Activated naive CD8-positive, alpha-beta T cell (primary cell): ENCODE measurements at regions not wholly inside any gene's neighbourhood (a gene's known extent, or its start where the extent isn't known, plus 50 kb on each side); places are given as distances from the start of the nearest gene placed in this dataset.
"Not testable (repeated sequence)": the region's sequence is repeated elsewhere in the genome, so short reads cannot be mapped to it uniquely, and the experiment has no call there.

ENCODE experiments used
- H3K27ac Mint-ChIP-seq: one replicate; pipeline ENCODE4 v1.8.0; 2021; ENCODE audit warnings: mixed read lengths
- H3K27me3 Mint-ChIP-seq: one replicate; pipeline ENCODE4 v1.8.0; 2021; ENCODE audit warnings: mixed read lengths
- H3K36me3 Mint-ChIP-seq: one replicate; pipeline ENCODE4 v1.8.0; 2021; ENCODE audit warnings: mixed read lengths
- H3K4me1 Mint-ChIP-seq: one replicate; pipeline ENCODE4 v1.8.0; 2021; ENCODE audit warnings: low read depth, mixed read lengths
- H3K4me3 Mint-ChIP-seq: one replicate; pipeline ENCODE4 v1.8.0; 2021; ENCODE audit warnings: mild to moderate bottlenecking, mixed read lengths
- H3K9me3 Mint-ChIP-seq: one replicate; pipeline ENCODE4 v1.8.0; 2021; ENCODE audit warnings: low read depth, mixed read lengths

DNA sequence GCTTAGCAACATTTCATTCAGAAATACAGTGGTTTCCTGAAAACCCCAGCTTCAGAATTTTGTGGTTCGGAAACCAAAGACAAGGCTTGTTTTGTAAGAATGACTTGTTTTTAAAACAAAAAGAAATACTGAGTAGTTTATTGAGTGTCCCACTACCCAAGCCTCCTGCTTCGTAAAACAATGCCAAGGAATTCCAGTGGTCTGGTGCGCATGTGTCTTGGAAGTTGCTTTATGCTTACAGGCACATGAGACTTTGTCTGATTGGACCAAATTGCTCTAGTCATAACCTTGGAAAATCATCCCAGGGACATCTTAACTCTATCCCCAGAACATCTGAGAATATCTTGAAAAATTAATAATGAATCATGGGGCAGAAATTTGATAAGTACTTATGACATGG is 77.1 kb upstream of the FST start:
- H3K36me3 Mint-ChIP-seq: no peaks in the 10 kb centered on the region
- peaks cover 3% of the 10 kb centered on the region for H3K9me3 Mint-ChIP-seq
- no peak overlapping the region for H3K27ac Mint-ChIP-seq

DNA sequence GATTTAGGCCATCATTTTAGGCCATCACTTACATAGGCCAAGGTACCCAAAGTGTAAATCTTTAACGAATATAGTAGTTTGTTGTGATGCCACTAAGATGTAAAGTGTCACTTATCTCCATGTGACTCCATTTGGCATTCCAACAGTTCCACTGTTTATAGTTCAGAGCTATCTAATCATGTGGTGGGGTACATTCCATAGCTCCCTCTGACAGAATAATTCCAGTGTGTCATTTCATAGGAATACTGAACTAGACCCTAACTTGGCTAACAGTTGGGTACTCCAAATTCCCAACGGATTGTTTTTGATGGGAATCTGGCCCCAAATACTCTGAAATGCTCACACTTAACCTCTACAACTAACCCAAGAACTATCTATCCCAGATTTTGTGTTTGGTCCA is 76.7 kb upstream of the FST start:
- Mint-ChIP-seq H3K27me3 (peaks cover 5% of the 10 kb centered on the region), H3K4me1 (no peaks in the 10 kb centered on the region), H3K4me3 (no peak overlapping the region), H3K27ac (no peak overlapping the region), H3K36me3 (no peaks in the 10 kb centered on the region), H3K9me3 (peaks cover 3% of the 10 kb centered on the region)

More for the DNA sequence above, 77.1 kb upstream of the FST start:
- Mint-ChIP-seq H3K4me1 (no peaks in the 10 kb centered on the region), H3K4me3 (no peak overlapping the region), H3K27me3 (peaks cover 5% of the 10 kb centered on the region)

DNA sequence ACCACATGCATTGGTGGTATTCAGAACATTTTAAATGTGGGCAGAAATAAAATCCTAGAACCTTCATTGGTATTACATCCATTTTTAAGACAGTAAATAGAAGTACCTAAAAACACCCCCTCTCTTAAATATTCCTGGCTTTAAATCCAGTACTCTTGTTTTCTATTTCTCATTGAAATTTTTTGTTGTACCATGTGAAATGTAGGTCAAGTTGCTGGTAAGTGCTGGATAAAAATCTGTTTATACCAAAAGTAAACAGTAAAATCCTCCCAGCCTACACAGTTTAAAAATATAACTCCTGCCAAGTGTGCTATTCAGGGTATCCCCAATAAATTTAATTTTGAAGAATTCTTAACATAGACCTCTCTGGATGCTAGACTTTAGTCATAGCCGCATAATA is 75.0 kb upstream of the FST start:
- Mint-ChIP-seq H3K36me3 (no peaks in the 10 kb centered on the region), H3K4me1 (no peaks in the 10 kb centered on the region), H3K27me3 (no peaks in the 10 kb centered on the region), H3K27ac (no peak overlapping the region), H3K4me3 (no peak overlapping the region), H3K9me3 (peaks cover 3% of the 10 kb centered on the region)

DNA sequence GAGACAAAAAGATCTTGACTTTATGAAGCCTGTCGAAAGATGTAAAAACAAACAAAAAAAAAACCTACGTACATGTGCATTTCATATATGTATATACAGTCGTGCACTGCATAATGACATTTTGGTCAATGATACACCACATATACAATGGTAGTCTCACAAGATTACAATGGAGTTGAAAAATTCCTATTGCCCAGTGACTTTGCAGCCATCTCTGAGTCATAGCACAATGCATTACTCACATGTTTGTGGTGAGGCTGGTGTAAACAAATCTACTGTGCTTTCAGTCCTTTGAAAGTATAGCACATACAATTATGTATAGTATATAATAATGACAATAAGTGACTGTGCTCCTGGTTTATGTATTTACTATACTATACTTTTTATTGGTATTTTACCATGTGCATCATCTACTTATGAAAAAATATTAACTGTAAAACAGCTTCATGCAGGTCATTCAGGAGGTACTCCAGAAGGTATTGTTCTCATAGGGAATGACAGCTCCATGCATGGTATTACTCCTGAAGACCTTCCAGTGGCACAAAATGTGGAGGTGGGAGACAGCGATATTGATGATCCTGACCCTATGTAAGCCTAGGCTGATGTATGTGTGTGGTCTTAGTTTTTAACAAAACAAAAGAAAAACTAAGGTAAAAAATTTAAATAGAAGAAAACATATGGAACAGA is 73.7 kb upstream of the FST start:
- no peaks in the 10 kb centered on the region for H3K27me3 Mint-ChIP-seq

DNA sequence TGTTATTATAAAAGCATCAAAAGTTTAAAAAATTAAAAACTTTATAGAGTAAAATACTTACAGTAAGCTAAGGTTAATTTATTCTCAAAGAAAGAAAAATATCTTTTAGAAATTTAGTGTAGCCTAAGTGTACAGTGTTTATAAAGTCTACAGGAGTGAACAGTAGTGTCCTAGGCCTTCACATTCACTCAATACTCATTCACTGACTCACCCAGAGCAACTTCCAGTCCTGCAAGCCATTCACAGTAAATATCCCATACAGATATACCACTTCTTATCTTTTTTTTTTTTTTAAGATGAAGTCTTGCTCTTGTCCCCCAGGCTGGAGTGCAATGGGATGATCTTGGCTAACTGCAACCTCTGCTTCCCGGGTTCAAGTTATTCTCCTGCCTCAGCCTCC is 73.1 kb upstream of the FST start:
- Mint-ChIP-seq H3K4me3 (no peak overlapping the region), H3K27ac (no peak overlapping the region), H3K27me3 (no peaks in the 10 kb centered on the region), H3K36me3 (no peaks in the 10 kb centered on the region), H3K9me3 (peaks cover 3% of the 10 kb centered on the region), H3K4me1 (peaks cover 6% of the 10 kb centered on the region)

More for the DNA sequence above, 73.7 kb upstream of the FST start:
- Mint-ChIP-seq H3K36me3 (no peaks in the 10 kb centered on the region), H3K9me3 (peaks cover 3% of the 10 kb centered on the region), H3K27ac (no peak overlapping the region), H3K4me1 (peaks cover 6% of the 10 kb centered on the region), H3K4me3 (no peak overlapping the region)

DNA sequence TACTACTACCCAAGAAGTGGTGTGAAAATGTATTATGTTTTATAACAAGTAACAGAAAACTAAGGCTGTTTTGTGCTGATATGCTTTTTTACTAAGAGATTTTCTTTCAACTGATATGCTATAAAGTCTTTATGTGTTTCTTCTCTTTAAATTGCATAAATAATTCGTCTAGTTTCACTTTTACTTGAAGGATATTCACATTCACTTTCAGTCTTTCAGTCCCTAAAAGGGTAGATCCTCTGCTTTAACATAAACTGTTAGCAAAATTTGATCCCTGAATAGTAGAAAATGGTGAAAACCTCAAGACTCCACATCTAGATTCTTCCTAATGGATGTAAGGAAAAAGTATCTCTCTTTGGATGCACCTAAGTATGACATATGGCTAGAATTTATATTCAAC is 69.0 kb upstream of the FST start:
- no peak overlapping the region for H3K4me3 Mint-ChIP-seq
- H3K27me3 Mint-ChIP-seq: no peaks in the 10 kb centered on the region
- peaks cover 8% of the 10 kb centered on the region for H3K4me1 Mint-ChIP-seq
- no peak overlapping the region for H3K27ac Mint-ChIP-seq
- H3K9me3 Mint-ChIP-seq: no peaks in the 10 kb centered on the region
- no peaks in the 10 kb centered on the region for H3K36me3 Mint-ChIP-seq

DNA sequence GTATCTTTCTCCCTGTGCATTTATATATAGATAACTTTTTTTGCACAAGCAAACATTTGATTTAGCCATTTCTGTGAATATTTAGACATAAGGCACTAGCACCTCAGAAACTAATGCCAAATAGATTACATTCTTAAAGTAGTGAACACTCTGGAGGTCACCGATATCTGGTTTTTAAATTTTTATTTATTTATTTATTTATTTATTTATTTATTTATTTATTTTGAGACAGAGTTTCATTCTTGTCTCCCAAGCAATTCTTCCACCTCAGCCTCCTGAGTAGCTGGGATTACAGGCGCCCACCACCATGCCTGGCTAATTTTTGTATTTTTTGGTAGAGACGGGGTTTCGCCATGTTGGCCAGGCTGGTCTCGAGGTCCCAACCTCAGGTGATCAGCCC is 67.9 kb upstream of the FST start:
- H3K36me3 Mint-ChIP-seq, H3K9me3 Mint-ChIP-seq, H3K4me3 Mint-ChIP-seq, H3K27me3 Mint-ChIP-seq, H3K27ac Mint-ChIP-seq, H3K4me1 Mint-ChIP-seq: not testable (repeated sequence)

DNA sequence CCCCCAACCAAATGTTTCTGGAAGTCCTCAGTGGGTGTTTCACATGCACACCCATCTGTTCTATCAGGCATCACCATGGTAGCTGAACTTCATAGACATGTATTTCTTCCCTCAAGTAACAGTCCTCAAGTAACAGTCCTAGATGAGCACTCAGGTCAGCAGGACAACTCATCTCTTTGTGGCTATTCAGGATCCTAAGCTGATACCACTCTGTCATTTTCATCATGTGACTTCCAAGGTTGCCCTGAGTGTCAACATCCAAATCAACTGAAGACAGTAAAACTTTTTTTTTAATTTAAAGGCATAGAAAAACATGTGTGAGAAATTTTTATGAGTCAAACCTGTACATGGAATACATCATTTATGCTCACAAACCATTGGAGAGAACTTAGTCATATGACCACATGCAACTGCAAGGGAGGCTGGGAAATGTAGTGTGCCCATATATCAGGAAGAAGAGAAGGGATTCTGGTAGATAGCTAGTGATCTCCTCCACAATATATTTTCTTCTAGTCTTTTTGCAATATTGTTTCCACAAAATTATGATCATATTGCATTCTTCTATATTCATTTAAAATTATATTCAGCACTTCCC is 64.2 kb upstream of the FST start:
- H3K27ac Mint-ChIP-seq: no peak overlapping the region
- H3K36me3 Mint-ChIP-seq: no peaks in the 10 kb centered on the region
- no peaks in the 10 kb centered on the region for H3K9me3 Mint-ChIP-seq
- peaks cover 6% of the 10 kb centered on the region for H3K4me1 Mint-ChIP-seq
- H3K4me3 Mint-ChIP-seq: no peak overlapping the region
- H3K27me3 Mint-ChIP-seq: no peaks in the 10 kb centered on the region

DNA sequence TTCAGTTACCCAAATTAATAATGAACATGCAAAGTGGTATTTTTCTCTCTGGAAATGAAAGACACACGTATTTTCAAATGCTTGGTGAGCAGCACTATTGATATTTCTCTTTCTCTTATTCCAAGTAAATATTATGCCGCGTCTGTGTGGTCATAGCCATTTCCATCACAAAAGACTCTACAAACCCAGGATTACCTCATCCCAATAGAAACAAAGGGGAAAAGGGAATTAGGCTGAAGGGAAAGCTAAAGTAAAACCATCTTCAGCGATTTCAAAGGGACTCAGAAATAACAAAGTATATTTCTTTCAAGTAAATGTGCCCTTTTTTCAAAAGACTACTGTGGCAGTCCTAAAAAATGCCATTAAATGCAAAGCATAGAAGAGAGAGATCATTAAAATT is 62.0 kb upstream of the FST start:
- Mint-ChIP-seq H3K36me3 (no peaks in the 10 kb centered on the region), H3K27ac (no peak overlapping the region), H3K4me3 (no peak overlapping the region), H3K9me3 (no peaks in the 10 kb centered on the region), H3K27me3 (peaks cover 4% of the 10 kb centered on the region), H3K4me1 (peaks cover 1% of the 10 kb centered on the region)

DNA sequence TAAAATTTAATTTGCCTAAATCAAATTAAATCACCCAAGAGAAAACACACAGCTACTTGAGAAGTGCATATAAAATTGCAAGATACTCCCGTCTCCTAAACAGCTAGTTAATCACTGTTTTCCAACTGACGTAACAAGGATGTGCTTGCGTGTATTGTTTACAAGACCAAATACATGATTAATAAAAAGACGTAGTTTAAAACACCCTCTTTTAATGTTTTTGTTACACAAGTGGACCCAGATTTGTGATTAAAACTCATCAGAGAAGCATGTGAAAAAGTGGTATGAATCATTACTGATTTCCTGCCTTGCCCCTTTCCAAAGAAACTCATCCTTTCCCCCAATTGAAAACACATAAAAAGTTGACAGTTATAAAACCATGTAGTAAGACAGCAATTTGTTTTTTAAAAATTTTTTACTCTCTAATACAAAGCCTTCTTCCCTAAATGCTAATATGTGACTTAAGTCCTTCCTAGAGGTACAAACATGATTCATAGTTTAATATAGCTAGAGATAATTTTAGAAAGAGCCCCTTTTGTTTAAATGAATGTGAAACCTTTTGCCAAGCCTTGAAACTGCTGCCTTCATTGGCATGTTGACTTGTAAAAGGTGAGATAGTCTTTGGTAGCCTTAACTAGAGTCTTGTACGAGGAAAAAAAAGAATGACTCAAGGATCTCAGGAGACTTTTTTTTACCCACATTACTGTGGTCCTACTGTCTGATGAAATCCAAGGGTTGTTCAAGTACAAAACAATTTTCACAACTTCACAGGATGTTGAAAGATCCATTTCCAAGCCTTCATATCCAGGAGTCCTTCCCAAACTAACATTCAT is 61.4 kb upstream of the FST start:
- Mint-ChIP-seq H3K27ac (no peak overlapping the region), H3K4me1 (peaks cover 1% of the 10 kb centered on the region), H3K4me3 (no peak overlapping the region), H3K36me3 (no peaks in the 10 kb centered on the region), H3K27me3 (peaks cover 4% of the 10 kb centered on the region), H3K9me3 (no peaks in the 10 kb centered on the region)

DNA sequence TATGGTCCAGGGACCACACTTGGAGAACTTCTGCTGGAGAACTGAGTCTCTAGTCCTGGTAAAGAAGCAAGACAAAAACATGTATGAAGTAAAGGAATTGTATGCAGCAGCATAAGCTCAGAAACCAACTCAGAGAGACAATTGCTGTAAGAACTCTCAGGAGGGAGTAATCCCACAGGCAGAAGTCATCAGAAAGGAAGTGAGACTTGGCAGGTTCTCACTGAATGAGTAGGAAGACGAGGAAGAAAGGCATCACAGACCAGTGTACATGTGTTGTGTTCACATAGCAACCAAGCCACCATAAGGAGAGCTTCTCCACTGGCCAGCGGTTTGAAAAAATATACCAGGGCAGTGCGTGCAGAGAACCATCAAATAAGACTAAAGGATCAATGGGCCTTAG is 57.9 kb upstream of the FST start:
- H3K9me3 Mint-ChIP-seq: no peaks in the 10 kb centered on the region
- no peak overlapping the region for H3K27ac Mint-ChIP-seq
- no peaks in the 10 kb centered on the region for H3K36me3 Mint-ChIP-seq
- H3K27me3 Mint-ChIP-seq: peaks cover 7% of the 10 kb centered on the region
- no peaks in the 10 kb centered on the region for H3K4me1 Mint-ChIP-seq
- no peak overlapping the region for H3K4me3 Mint-ChIP-seq

DNA sequence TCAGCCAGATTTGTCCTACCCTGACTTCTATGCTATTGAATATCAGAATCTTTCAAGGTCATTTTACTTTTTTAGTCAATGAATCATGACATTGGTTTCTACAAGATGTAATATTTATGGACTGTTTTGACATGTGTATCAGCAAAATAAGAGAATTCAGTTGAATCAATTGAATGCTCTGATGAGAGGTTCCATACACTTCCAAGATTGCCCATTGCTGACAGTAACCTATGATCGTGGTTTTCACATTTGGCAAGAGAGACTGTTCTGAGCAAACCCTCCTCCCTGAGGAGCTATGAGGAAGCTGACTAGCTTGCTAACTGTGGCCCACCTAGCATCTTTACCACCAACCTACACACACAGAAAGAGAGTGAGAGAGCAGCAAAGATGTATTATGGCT is 56.7 kb upstream of the FST start:
- Mint-ChIP-seq H3K27ac (no peak overlapping the region), H3K36me3 (no peaks in the 10 kb centered on the region), H3K4me3 (no peak overlapping the region), H3K9me3 (no peaks in the 10 kb centered on the region), H3K27me3 (peaks cover 7% of the 10 kb centered on the region), H3K4me1 (no peaks in the 10 kb centered on the region)

DNA sequence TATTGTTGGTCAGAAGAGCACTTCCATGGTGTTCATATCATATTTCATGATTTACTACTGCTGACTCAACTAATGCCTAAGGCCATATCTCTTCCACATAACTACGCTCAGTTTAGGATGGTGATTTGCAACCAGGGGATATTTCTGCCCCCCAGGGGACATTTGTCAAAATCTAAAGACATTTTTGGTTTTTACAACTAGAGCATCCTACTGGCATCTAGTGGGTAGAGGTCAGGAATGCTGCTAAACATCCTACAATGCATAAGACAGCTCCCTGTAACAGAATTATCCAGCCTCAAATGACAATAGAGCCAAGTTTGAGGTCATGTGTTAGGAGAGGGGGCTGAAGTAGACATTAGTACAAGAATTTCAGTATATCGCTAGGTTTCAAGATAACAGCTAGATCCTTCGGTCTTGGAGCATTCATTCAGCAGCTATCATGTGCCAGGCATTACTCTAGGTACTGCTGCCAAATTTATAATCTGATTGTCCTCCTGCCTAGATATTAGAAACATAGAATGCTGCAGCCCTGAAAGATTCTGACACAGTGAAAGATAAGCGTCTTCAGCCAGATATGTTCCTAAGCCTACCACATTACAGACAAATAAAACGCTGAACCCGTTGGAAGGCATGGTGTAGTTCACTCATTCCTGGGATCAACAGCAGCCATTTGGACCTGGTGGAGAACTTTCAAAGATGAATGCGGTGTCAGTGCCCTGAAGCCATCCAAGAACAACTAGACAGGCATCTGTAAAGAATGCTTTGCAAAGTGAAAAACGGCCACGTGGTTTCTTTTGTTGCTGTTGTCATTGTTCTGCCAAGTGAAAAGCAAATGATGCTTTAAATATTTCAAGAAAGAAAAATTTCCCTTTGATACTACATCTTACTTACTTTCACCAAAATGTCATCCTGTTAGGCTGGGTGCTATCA is 55.5 kb upstream of the FST start:
- no peaks in the 10 kb centered on the region for H3K36me3 Mint-ChIP-seq
- H3K9me3 Mint-ChIP-seq: no peaks in the 10 kb centered on the region
- H3K4me3 Mint-ChIP-seq: no peak overlapping the region
- no peaks in the 10 kb centered on the region for H3K4me1 Mint-ChIP-seq
- no peak overlapping the region for H3K27ac Mint-ChIP-seq
- peaks cover 9% of the 10 kb centered on the region for H3K27me3 Mint-ChIP-seq

DNA sequence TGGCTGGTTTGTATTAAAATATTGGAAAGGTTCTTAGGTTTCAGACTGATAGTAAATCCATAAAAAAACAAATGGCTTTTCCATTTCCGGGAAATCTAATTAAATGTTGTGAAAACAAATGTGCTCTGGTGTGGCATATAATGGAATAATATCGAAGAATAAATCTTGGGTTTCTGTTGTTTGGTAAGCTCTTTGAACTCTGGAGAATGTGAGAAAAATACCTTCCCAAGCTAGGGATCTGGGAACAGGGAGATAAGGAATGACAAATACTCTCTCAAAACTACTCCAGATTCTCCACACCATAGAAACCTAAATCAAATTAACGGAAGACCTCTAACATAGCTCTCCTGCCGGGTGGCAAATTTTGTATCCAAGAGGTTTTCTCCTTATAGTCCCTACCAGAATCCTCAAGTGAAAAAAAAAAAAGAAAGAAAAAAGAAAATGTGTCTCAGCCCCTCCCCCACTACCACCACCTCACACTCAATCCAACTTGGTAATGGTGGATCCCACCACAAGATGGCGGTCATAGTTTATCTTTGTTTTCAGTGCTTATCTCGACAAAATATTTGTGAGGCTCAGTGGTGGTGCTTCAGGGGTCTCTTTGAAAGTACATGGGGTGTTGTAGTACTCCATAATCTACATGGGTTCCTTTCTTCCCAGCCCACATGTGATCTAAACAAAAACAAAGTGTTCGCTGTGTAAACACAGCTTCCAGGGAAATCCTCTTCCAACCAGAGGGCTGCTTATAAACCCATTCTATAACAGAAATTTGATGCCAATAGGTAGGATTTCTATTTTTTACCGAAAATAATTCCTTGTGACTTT is 54.5 kb upstream of the FST start:
- no peak overlapping the region for H3K4me3 Mint-ChIP-seq

More for the DNA sequence above, 54.5 kb upstream of the FST start:
- no peaks in the 10 kb centered on the region for H3K4me1 Mint-ChIP-seq
- H3K9me3 Mint-ChIP-seq: no peaks in the 10 kb centered on the region
- peaks cover 9% of the 10 kb centered on the region for H3K27me3 Mint-ChIP-seq
- H3K27ac Mint-ChIP-seq: no peak overlapping the region
- no peaks in the 10 kb centered on the region for H3K36me3 Mint-ChIP-seq
